H1 (cell line): ENCODE measurements at regions not wholly inside any gene's neighbourhood (a gene's known extent, or its start where the extent isn't known, plus 50 kb on each side); places are given as distances from the start of the nearest gene placed in this dataset.

Source experiments
- CTCF ChIA-PET: fragments of 300-600 bp; sonication (Branson Sonifier 250); formaldehyde crosslinking; loops from one replicate; lab custom pipeline; 2021; ENCODE audit not compliant: partially characterized antibody; lab: Charles Lee
- POLR2A ChIA-PET: fragments of 300-600 bp; sonication (Branson Sonifier 250); formaldehyde crosslinking; loops from one replicate; lab custom pipeline; 2021; ENCODE audit warnings: inconsistent platforms; ENCODE audit not compliant: partially characterized antibody; lab: Charles Lee
- DNase-seq, 2 experiments: peaks; one replicate each; pipeline versions ENCODE4 v3.0.0 to v3.0.0-alpha.2; 2010 to 2022; ENCODE audit warnings: low spot score in 2 of 2, low read depth in 1 of 2, mixed read lengths in 1 of 2
- FAIRE-seq: peaks from 2 replicates; lab custom pipeline; 2011; peaks lifted over from hg19 to GRCh38; lab: Jason Lieb, UNC
- H2AFZ ChIP-seq: 2 replicates; pipeline ENCODE4 v1.8.1; 2012; ENCODE audit warnings: low read length, inconsistent platforms
- H2AK5ac ChIP-seq: 2 replicates; pipeline ENCODE4 v1.6.1; 2013; ENCODE audit warnings: low read depth, low read length
- H2BK120ac ChIP-seq: replicated peaks from 2 replicates; pipeline ENCODE3; 2013; ENCODE audit warnings: low read depth, low read length, inconsistent platforms
- H2BK12ac ChIP-seq: 2 replicates; pipeline ENCODE4 v1.6.1; 2013; ENCODE audit warnings: low read depth, low read length
- H2BK15ac ChIP-seq: 2 replicates; pipeline ENCODE4 v1.6.1; 2013; ENCODE audit warnings: low read length
- H2BK20ac ChIP-seq: 2 replicates; pipeline ENCODE4 v1.6.1; 2013; ENCODE audit warnings: low read length
- H2BK5ac ChIP-seq: 2 replicates; pipeline ENCODE4 v1.6.1; 2013; ENCODE audit warnings: low read depth, low read length
- H3K14ac ChIP-seq: 2 replicates; pipeline ENCODE4 v1.6.1; 2013; ENCODE audit warnings: inconsistent platforms; ENCODE audit not compliant: insufficient read length
- H3K18ac ChIP-seq: 2 replicates; pipeline ENCODE4 v1.6.1; 2013; ENCODE audit warnings: low read length; ENCODE audit errors: extremely low read depth
- H3K23ac ChIP-seq: 2 replicates; pipeline ENCODE4 v1.6.1; 2013; ENCODE audit warnings: inconsistent platforms; ENCODE audit not compliant: insufficient read length
- H3K23me2 ChIP-seq: 2 replicates; pipeline ENCODE4 v1.6.1; 2013; ENCODE audit warnings: low read depth, low read length
- H3K27ac ChIP-seq: 2 replicates; pipeline ENCODE4 v1.6.1; 2011; ENCODE audit warnings: low read depth, low read length, inconsistent platforms
- H3K27me3 ChIP-seq, 4 experiments: replicated peaks in 1 of 4; 1 replicate in 1 of 4; 2 replicates in 3 of 4; pipeline versions ENCODE4 v1.6.1 to v1.8.1; 2011 to 2013; ENCODE audit warnings: low read length in 3 of 4, mild to moderate bottlenecking in 3 of 4, inconsistent platforms in 2 of 4, mixed read lengths in 2 of 4, moderate library complexity in 1 of 4; ENCODE audit not compliant: control insufficient read depth in 3 of 4, insufficient read depth in 3 of 4; ENCODE audit errors: extremely low read depth in 1 of 4
- H3K36me3 ChIP-seq, 4 experiments: 2 replicates each; pipeline versions ENCODE4 v1.6.1 to v1.8.1; 2011 to 2013; ENCODE audit warnings: mild to moderate bottlenecking in 4 of 4, low read length in 3 of 4, moderate library complexity in 2 of 4, control low read depth in 1 of 4, inconsistent platforms in 1 of 4; ENCODE audit not compliant: insufficient read depth in 4 of 4, control insufficient read depth in 2 of 4
- H3K4ac ChIP-seq: replicated peaks from 2 replicates; pipeline ENCODE3; 2013; ENCODE audit warnings: low read length, low read depth, mixed read lengths, inconsistent platforms; ENCODE audit not compliant: insufficient read length
- H3K4me1 ChIP-seq, 4 experiments: replicated peaks in 1 of 4; 1 replicate in 1 of 4; 2 replicates in 3 of 4; pipeline versions ENCODE4 v1.6.1 to v1.8.1; 2011 to 2013; ENCODE audit warnings: low read length in 3 of 4, inconsistent platforms in 2 of 4, mixed read lengths in 1 of 4; ENCODE audit not compliant: insufficient read depth in 4 of 4, control insufficient read depth in 3 of 4
- H3K4me2 ChIP-seq, 2 experiments: 2 replicates each; pipeline versions ENCODE4 v1.6.1 to v1.8.1; 2011 to 2013; ENCODE audit warnings: low read depth in 2 of 2, low read length in 2 of 2, control low read depth in 1 of 2, inconsistent platforms in 1 of 2, mild to moderate bottlenecking in 1 of 2; ENCODE audit not compliant: insufficient read depth in 1 of 2
- H3K4me3 ChIP-seq, 4 experiments: fragments of 200-600, 300-600 bp in 1 of 4; sonication (generic), shearing (Covaris generic), sonication (Bioruptor Twin) in 1 of 4; 2 replicates each; pipeline versions ENCODE4 v1.5.1 to v1.8.1; 2011 to 2016; ENCODE audit warnings: low read length in 4 of 4, low read depth in 3 of 4, control low read depth in 2 of 4, inconsistent platforms in 2 of 4, mild to moderate bottlenecking in 2 of 4, mixed read lengths in 1 of 4, moderate library complexity in 1 of 4; ENCODE audit not compliant: insufficient read depth in 2 of 4; ENCODE audit errors: extremely low read depth in 1 of 4
- H3K56ac ChIP-seq: replicated peaks from 2 replicates; pipeline ENCODE3; 2013; ENCODE audit warnings: low read depth, mild to moderate bottlenecking, mixed read lengths, low read length, inconsistent platforms; ENCODE audit not compliant: insufficient read length
- H3K79me1 ChIP-seq: 2 replicates; pipeline ENCODE4 v1.6.1; 2013; ENCODE audit warnings: low read depth, low read length, control low read depth
- H3K79me2 ChIP-seq, 2 experiments: 2 replicates each; pipeline versions ENCODE4 v1.6.1 to v1.8.1; 2012 to 2013; ENCODE audit warnings: low read length in 2 of 2, mild to moderate bottlenecking in 2 of 2, inconsistent platforms in 1 of 2; ENCODE audit not compliant: insufficient read depth in 2 of 2, control insufficient read depth in 1 of 2
- H3K9ac ChIP-seq, 4 experiments: replicated peaks in 1 of 4; 1 replicate in 1 of 4; 2 replicates in 3 of 4; pipeline versions ENCODE4 v1.6.1 to v1.8.1; 2011 to 2013; ENCODE audit warnings: low read depth in 3 of 4, low read length in 3 of 4, control low read depth in 2 of 4, mild to moderate bottlenecking in 2 of 4, moderate library complexity in 2 of 4, inconsistent platforms in 1 of 4; ENCODE audit errors: extremely low read depth in 1 of 4
- H3K9me3 ChIP-seq, 2 experiments: 2 replicates each; pipeline versions ENCODE4 v1.6.1 to v1.8.1; 2012 to 2013; ENCODE audit warnings: mild to moderate bottlenecking in 2 of 2, moderate library complexity in 2 of 2, control low read depth in 1 of 2, inconsistent platforms in 1 of 2, low read depth in 1 of 2, low read length in 1 of 2, mixed read lengths in 1 of 2; ENCODE audit not compliant: insufficient read depth in 2 of 2
- H4K20me1 ChIP-seq, 2 experiments: replicated peaks in 1 of 2; 2 replicates each; pipeline versions ENCODE3 to v1.8.1; 2011 to 2013; ENCODE audit warnings: inconsistent platforms in 2 of 2, low read length in 2 of 2, mild to moderate bottlenecking in 1 of 2; ENCODE audit not compliant: insufficient read depth in 2 of 2, control insufficient read depth in 1 of 2
- H4K5ac ChIP-seq: 2 replicates; pipeline ENCODE4 v1.6.1; 2013; ENCODE audit warnings: low read length, low read depth, mixed read lengths, inconsistent platforms; ENCODE audit not compliant: insufficient read length
- H4K8ac ChIP-seq: 2 replicates; pipeline ENCODE4 v1.8.0; 2013; ENCODE audit warnings: mild to moderate bottlenecking, moderate library complexity, low read length, inconsistent platforms; ENCODE audit not compliant: insufficient read depth; ENCODE audit errors: extremely low read depth
- H4K91ac ChIP-seq: replicated peaks from 2 replicates; pipeline ENCODE3; 2013; ENCODE audit warnings: low read length, mixed read lengths, inconsistent platforms; ENCODE audit not compliant: insufficient read length
- EGR1 ChIP-seq: IDR thresholded peaks from 2 replicates; pipeline ENCODE4 v1.6.1; 2011; ENCODE audit warnings: low read depth, low read length, borderline replicate concordance
- EP300 ChIP-seq, 2 experiments: IDR thresholded peaks; 1 replicate in 1 of 2; 2 replicates in 1 of 2; pipeline ENCODE4 v1.6.1; 2011 to 2012; ENCODE audit warnings: low read depth in 2 of 2, low read length in 2 of 2, mild to moderate bottlenecking in 2 of 2, borderline replicate concordance in 1 of 2, inconsistent platforms in 1 of 2, moderate library complexity in 1 of 2
- MAFK ChIP-seq: IDR thresholded peaks from 2 replicates; pipeline ENCODE4 v1.6.1; 2012; ENCODE audit warnings: low read depth, mild to moderate bottlenecking, improper control_type of control experiment, low read length
- NANOG ChIP-seq: IDR thresholded peaks from 2 replicates; pipeline ENCODE4 v1.6.1; 2011; ENCODE audit warnings: low read length, low read depth, mild to moderate bottlenecking, inconsistent platforms; ENCODE audit not compliant: insufficient read depth, poor library complexity, severe bottlenecking
- NRF1 ChIP-seq: IDR thresholded peaks from 2 replicates; pipeline ENCODE4 v1.6.1; 2011; ENCODE audit warnings: mild to moderate bottlenecking, low read depth, low read length, improper control_type of control experiment
- SIN3A ChIP-seq, 2 experiments: IDR thresholded peaks in 1 of 2; conservative IDR thresholded peaks in 1 of 2; 2 replicates each; pipeline ENCODE4 v1.6.1; 2011 to 2012; ENCODE audit warnings: low read length in 2 of 2, improper control_type of control experiment in 1 of 2, low read depth in 1 of 2, mild to moderate bottlenecking in 1 of 2
- TAF7 ChIP-seq: optimal IDR thresholded peaks from 2 replicates; pipeline ENCODE3; 2011; ENCODE audit warnings: low read depth, mild to moderate bottlenecking, inconsistent platforms, low read length, moderate library complexity, borderline replicate concordance
- USF2 ChIP-seq: IDR thresholded peaks from 2 replicates; pipeline ENCODE4 v1.6.1; 2011; ENCODE audit warnings: low read length, improper control_type of control experiment
- WGBS, 2 experiments: shearing (Covaris generic) in 1 of 2; methylation state at CpG; one replicate each; pipeline versions ENCODE4 v1.1.6 to v1.1.7; 2013 to 2015; ENCODE audit warnings: low lambda C conversion rate in 2 of 2, mixed read lengths in 2 of 2, inconsistent platforms in 1 of 2, low coverage in 1 of 2, missing lambda C conversion rate in 1 of 2; ENCODE audit not compliant: insufficient replicate concordance in 2 of 2, insufficient coverage in 1 of 2, insufficient read length in 1 of 2; ENCODE audit errors: extremely low coverage in 1 of 2, missing lambda C conversion rate in 1 of 2; 5-methylcytosine and 5-hydroxymethylcytosine counted together

DNA sequence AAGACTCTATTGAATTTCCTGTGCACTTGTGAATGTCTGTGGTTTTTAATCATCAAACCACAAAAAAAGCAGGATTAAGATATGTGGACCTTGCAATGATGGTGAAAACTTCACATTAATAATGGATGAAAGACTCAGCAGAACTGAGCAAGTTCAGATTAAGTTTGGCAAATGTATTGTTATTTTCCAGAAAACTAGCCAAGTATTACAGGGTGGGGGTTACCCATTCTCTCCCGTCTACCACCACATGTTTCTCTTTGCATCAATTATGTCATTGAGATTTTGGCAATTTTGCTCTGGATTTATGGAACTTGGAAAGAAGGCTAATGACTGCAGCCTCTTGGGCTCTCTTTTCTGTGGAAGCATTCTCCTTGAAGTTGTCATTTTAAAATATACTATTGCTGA is 577.1 kb downstream of the ANKRD50 start:
- 95% methylated on average over 1 of the region's 1 CpG; no CpG with 5 or more reads in 1 of the 2 experiments for WGBS, 2 experiments
- Histone ChIP-seq H4K8ac (no peak overlapping the region), H3K27me3 (no peaks in the 10 kb centered on the region), H3K79me1 (no peaks in the 10 kb centered on the region), H3K4ac (no peak overlapping the region), H2BK15ac (no peak overlapping the region), H2AFZ (no peak overlapping the region), H4K20me1 (no peaks in the 10 kb centered on the region), H4K5ac (no peak overlapping the region), H3K23me2 (no peaks in the 10 kb centered on the region), H3K9me3 (peaks cover 15 to 16% of the 10 kb centered on the region in 2 experiments), H3K18ac (no peak overlapping the region), H3K23ac (no peak overlapping the region), H2AK5ac (no peak overlapping the region), H2BK20ac (no peak overlapping the region), H3K4me1 (no peaks in the 10 kb centered on the region), H4K91ac (no peak overlapping the region), H3K79me2 (no peaks in the 10 kb centered on the region), H2BK120ac (no peak overlapping the region), H3K56ac (no peak overlapping the region), H3K36me3 (no peaks in the 10 kb centered on the region), H3K4me2 (no peak overlapping the region), H3K9ac (no peak overlapping the region), H3K27ac (no peak overlapping the region), H3K14ac (no peak overlapping the region), H3K4me3 (no peak overlapping the region), H2BK12ac (no peak overlapping the region), H2BK5ac (no peak overlapping the region)
- no peak for FAIRE-seq
- DNase-seq: no peak
- CTCF ChIA-PET: no interaction called here
- POLR2A ChIA-PET: no interaction called here
- no peak for TF ChIP-seq SIN3A (conservative IDR thresholded peaks at IDR 0.05 in 1 of 2, IDR thresholded peaks at IDR 0.05 in 1 of 2; ENCODE audit: low read depth in 1 of 2, low read length in 2 of 2)
- TF ChIP-seq USF2: no peak
- TF ChIP-seq NANOG: no peak
- no peak for TF ChIP-seq EGR1
- TF ChIP-seq MAFK: no peak
- TF ChIP-seq EP300 (IDR thresholded peaks at IDR 0.05; ENCODE audit: borderline replicate concordance in 1 of 2, low read depth in 2 of 2, low read length in 2 of 2): no peak
- no peak for TF ChIP-seq NRF1
- no peak for TF ChIP-seq TAF7
